ENCODE measurements at regions not wholly inside any gene's neighbourhood (a gene's known extent, or its start where the extent isn't known, plus 50 kb on each side); places are given as distances from the start of the nearest gene placed in this dataset.

DNA sequence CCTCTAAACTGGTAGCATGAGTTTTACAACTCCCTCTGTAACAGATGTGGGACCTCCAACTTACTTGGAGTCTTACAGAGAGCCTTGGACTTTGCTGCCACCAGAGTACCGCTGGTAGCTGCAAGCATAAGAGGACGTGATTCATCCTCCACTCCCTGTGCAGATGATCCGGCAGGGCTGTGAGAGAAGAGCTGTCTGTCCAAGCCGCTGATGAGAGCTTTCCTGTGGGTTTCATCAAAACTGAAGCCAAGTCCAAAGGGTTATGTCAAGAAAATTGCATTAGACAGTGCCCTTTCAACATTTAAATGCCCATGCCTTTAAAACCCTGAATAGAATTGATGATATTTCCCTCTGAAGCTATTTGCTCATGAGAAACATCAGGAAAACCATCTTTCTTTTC, 85.8 kb downstream of the LLPH start:
- Histone ChIP-seq H3K4me3 (ENCODE audit: control insufficient read depth in 1 of 7, extremely low read depth in 1 of 7, insufficient read depth in 4 of 7, low read depth in 2 of 7, low read length in 6 of 7) (no peak overlapping the region), H3K36me3 (ENCODE audit: control insufficient read depth in 4 of 4, insufficient read depth in 4 of 4, low read length in 3 of 4) (no peaks in the 10 kb centered on the region), H3K27ac (ENCODE audit: insufficient read depth in 1 of 2, low read depth in 1 of 2, low read length in 2 of 2, poor library complexity in 1 of 2, severe bottlenecking in 2 of 2) (no peak overlapping the region), H3K27me3 (replicated peaks in 2 of 5; ENCODE audit: control insufficient read depth in 4 of 5, insufficient read depth in 5 of 5, low read length in 4 of 5) (no peaks in the 10 kb centered on the region), H3K9me3 (ENCODE audit: control extremely low read depth in 1 of 5, control insufficient read depth in 4 of 5, insufficient read depth in 2 of 5, low read depth in 1 of 5, low read length in 4 of 5) (no peaks in the 10 kb centered on the region), H3K4me1 (ENCODE audit: control extremely low read depth in 1 of 4, control insufficient read depth in 4 of 4, insufficient read depth in 4 of 4, low read length in 3 of 4) (peaks cover 0 to 4% (median 0%) of the 10 kb centered on the region in 4 experiments)
- WGBS (ENCODE audit: insufficient coverage): 97% methylated on average over 4 of the region's 4 CpGs
- POLR2A ChIA-PET: no interaction called here
- CTCF ChIA-PET: interaction anchor here (0.7 kb wide), 1 partner anchor 9 kb away, joined by 4 read pairs; no protein-coding TSS in a partner anchor
- no peak for DNase-seq

DNA sequence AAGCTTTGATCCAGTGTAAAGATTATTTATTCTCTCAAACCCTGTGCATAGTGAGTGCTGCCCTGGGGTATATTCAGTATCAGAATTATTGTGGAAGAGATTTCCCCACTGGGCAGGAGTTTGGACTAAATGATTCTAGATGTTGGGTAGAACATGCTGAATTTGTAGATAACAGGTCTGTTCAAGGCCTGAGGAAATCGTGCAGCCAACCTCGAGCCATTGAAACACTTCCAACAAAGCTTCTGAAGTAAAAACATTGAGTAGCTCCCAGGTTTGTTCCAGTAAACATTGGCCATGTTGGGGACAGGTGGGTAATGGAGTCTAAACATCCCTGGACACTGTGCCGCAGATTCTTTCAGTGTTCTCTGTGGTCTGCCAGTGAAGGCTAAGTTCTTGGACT, 87.5 kb downstream of the LLPH start:
- 70% methylated on average over 2 of the region's 3 CpGs for WGBS (ENCODE audit: insufficient coverage)
- ChIA-PET POLR2A (no interaction called here), CTCF (interaction anchor here (1.0 kb wide), 1 partner anchor 20 kb away, joined by 3 read pairs; no protein-coding TSS in a partner anchor)
- Histone ChIP-seq H3K27ac (ENCODE audit: insufficient read depth in 1 of 2, low read depth in 1 of 2, low read length in 2 of 2, poor library complexity in 1 of 2, severe bottlenecking in 2 of 2) (no peak overlapping the region), H3K36me3 (ENCODE audit: control insufficient read depth in 4 of 4, insufficient read depth in 4 of 4, low read length in 3 of 4) (no peaks in the 10 kb centered on the region), H3K4me1 (ENCODE audit: control extremely low read depth in 1 of 4, control insufficient read depth in 4 of 4, insufficient read depth in 4 of 4, low read length in 3 of 4) (peaks cover 0 to 4% (median 0%) of the 10 kb centered on the region in 4 experiments), H3K27me3 (replicated peaks in 2 of 5; ENCODE audit: control insufficient read depth in 4 of 5, insufficient read depth in 5 of 5, low read length in 4 of 5) (no peaks in the 10 kb centered on the region), H3K9me3 (ENCODE audit: control extremely low read depth in 1 of 5, control insufficient read depth in 4 of 5, insufficient read depth in 2 of 5, low read depth in 1 of 5, low read length in 4 of 5) (no peaks in the 10 kb centered on the region), H3K4me3 (ENCODE audit: control insufficient read depth in 1 of 7, extremely low read depth in 1 of 7, insufficient read depth in 4 of 7, low read depth in 2 of 7, low read length in 6 of 7) (no peak overlapping the region)
- no peak for DNase-seq

DNA sequence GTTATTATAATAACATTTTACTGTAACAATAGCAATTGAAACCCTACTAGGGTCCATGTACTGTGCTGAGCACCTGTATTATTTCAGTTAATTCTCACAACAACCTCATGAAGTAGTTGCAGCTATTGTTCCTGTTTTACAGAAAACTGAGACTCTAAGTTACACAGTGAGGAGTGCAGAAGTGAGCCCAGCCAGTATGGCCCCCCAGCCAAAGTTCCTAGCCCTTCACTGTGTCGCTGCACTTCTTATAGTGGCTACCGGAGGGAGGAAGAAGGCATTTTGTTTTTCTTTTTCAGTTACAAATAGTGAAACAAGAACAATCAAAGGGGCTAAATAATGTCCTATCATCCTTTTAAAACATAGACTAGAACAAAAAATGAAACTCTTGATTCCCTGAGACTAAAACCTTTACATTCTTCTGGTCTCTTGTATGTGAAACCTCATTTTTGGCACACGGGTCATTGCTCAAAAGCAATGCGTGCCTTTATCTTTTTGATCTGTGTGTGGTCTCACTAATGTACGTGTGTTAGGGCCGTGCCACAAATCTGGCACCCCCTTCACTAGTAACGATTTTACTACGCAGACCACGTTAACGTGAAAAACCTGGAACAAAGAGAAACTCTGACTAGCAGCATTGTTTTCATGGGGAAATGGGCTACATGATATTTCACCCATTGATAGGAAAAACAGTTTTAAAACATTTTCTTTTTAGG, 88.7 kb downstream of the LLPH start:
- no peaks in the 10 kb centered on the region for H3K36me3 ChIP-seq (ENCODE audit: control insufficient read depth in 4 of 4, insufficient read depth in 4 of 4, low read length in 3 of 4)
- no peak overlapping the region for H3K27ac ChIP-seq (ENCODE audit: insufficient read depth in 1 of 2, low read depth in 1 of 2, low read length in 2 of 2, poor library complexity in 1 of 2, severe bottlenecking in 2 of 2)
- H3K9me3 ChIP-seq (ENCODE audit: control extremely low read depth in 1 of 5, control insufficient read depth in 4 of 5, insufficient read depth in 2 of 5, low read depth in 1 of 5, low read length in 4 of 5): no peaks in the 10 kb centered on the region
- H3K4me1 ChIP-seq (ENCODE audit: control extremely low read depth in 1 of 4, control insufficient read depth in 4 of 4, insufficient read depth in 4 of 4, low read length in 3 of 4): peaks cover 0 to 4% (median 0%) of the 10 kb centered on the region in 4 experiments
- DNase-seq: no peak
- no peak overlapping the region for H3K4me3 ChIP-seq (ENCODE audit: control insufficient read depth in 1 of 7, extremely low read depth in 1 of 7, insufficient read depth in 4 of 7, low read depth in 2 of 7, low read length in 6 of 7)
- ChIA-PET POLR2A (interaction anchor here (0.6 kb wide), 1 partner anchor 737 kb away, joined by 3 read pairs; no protein-coding TSS in a partner anchor), CTCF (no interaction called here)
- WGBS (ENCODE audit: insufficient coverage): 94% methylated on average over 6 of the region's 10 CpGs
- no peaks in the 10 kb centered on the region for H3K27me3 ChIP-seq (replicated peaks in 2 of 5; ENCODE audit: control insufficient read depth in 4 of 5, insufficient read depth in 5 of 5, low read length in 4 of 5)

DNA sequence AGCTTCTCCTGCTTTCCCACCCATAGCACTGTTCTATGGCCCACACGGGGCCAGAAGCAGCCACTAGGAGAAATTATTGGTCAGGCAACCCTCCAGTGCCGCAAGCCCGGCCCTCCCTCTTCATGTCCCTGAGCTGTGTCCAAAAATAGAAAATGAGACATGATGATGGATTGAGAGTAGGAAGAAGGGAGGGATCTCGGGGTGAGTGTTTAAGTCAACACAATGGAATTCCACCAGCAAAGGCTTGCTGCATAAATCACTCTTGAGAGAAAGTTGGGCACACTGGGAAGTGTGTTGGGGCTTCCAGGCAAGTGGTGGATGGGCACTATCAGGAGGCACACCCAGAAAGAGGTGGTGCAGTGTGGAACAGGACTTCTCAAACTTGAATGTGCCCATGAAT, 94.2 kb downstream of the LLPH start:
- H3K9me3 ChIP-seq (ENCODE audit: control extremely low read depth in 1 of 5, control insufficient read depth in 4 of 5, insufficient read depth in 2 of 5, low read depth in 1 of 5, low read length in 4 of 5): no peaks in the 10 kb centered on the region
- H3K4me3 ChIP-seq (ENCODE audit: control insufficient read depth in 1 of 7, extremely low read depth in 1 of 7, insufficient read depth in 4 of 7, low read depth in 2 of 7, low read length in 6 of 7): no peak overlapping the region
- ChIA-PET CTCF (interaction anchor here (0.9 to 2.0 kb wide), 17 partner anchors 8 to 730 kb away, joined by 3 to 9 read pairs (median 3); no protein-coding TSS in a partner anchor), POLR2A (no interaction called here)
- peaks cover 0 to 5% (median 1%) of the 10 kb centered on the region in 4 experiments for H3K4me1 ChIP-seq (ENCODE audit: control extremely low read depth in 1 of 4, control insufficient read depth in 4 of 4, insufficient read depth in 4 of 4, low read length in 3 of 4)
- H3K36me3 ChIP-seq (ENCODE audit: control insufficient read depth in 4 of 4, insufficient read depth in 4 of 4, low read length in 3 of 4): no peaks in the 10 kb centered on the region
- H3K27me3 ChIP-seq (replicated peaks in 2 of 5; ENCODE audit: control insufficient read depth in 4 of 5, insufficient read depth in 5 of 5, low read length in 4 of 5): no peaks in the 10 kb centered on the region
- WGBS (ENCODE audit: insufficient coverage): 91% methylated on average over 4 of the region's 4 CpGs
- DNase-seq: no peak
- H3K27ac ChIP-seq (ENCODE audit: insufficient read depth in 1 of 2, low read depth in 1 of 2, low read length in 2 of 2, poor library complexity in 1 of 2, severe bottlenecking in 2 of 2): no peak overlapping the region

DNA sequence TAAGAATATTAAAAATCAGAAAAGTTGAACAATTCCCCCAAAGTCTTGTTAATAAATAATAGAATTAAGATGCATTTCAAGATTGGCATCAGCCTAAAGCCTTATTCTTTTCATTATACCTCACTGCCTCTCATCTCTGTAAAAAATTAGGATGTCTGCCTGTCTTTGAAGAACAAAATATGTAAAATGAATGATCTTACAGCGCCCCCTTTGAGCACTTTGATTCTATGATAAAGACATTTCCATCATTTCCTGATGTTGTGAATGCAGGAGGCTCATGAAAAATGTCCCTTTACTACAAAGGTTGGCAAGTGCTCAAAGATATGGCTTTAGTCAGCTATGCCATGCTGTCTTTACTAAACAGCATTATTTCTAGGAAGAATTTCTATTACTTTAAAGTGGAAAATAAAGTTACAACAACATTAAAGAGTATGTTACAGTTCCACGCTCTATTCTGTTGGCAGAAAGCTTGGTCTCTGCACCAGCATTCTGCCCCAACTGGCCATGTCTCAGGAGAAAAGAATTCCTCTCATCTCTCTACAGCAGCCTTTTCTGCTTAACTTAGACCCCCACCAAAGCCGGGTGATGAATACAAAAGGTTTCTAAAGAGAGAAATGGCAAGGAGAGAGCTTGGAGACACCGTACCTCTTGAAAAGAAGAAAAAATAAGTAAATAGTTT, 95.1 kb downstream of the LLPH start:
- H3K27ac ChIP-seq (ENCODE audit: insufficient read depth in 1 of 2, low read depth in 1 of 2, low read length in 2 of 2, poor library complexity in 1 of 2, severe bottlenecking in 2 of 2): no peak overlapping the region
- peak; percentile 73 to 83 (median 76) for DNase-seq
- POLR2A ChIA-PET: no interaction called here
- no peaks in the 10 kb centered on the region for H3K27me3 ChIP-seq (replicated peaks in 2 of 5; ENCODE audit: control insufficient read depth in 4 of 5, insufficient read depth in 5 of 5, low read length in 4 of 5)
- 100% methylated on average over 1 of the region's 4 CpGs for WGBS (ENCODE audit: insufficient coverage)
- no peak overlapping the region for H3K4me3 ChIP-seq (ENCODE audit: control insufficient read depth in 1 of 7, extremely low read depth in 1 of 7, insufficient read depth in 4 of 7, low read depth in 2 of 7, low read length in 6 of 7)
- no peaks in the 10 kb centered on the region for H3K36me3 ChIP-seq (ENCODE audit: control insufficient read depth in 4 of 4, insufficient read depth in 4 of 4, low read length in 3 of 4)
- CTCF ChIA-PET: interaction anchor here (0.7 to 2.0 kb wide), 16 partner anchors 9 to 729 kb away, joined by 3 to 9 read pairs (median 3); no protein-coding TSS in a partner anchor
- H3K9me3 ChIP-seq (ENCODE audit: control extremely low read depth in 1 of 5, control insufficient read depth in 4 of 5, insufficient read depth in 2 of 5, low read depth in 1 of 5, low read length in 4 of 5): no peaks in the 10 kb centered on the region
- peaks cover 0 to 10% (median 5%) of the 10 kb centered on the region in 4 experiments for H3K4me1 ChIP-seq (ENCODE audit: control extremely low read depth in 1 of 4, control insufficient read depth in 4 of 4, insufficient read depth in 4 of 4, low read length in 3 of 4)

DNA sequence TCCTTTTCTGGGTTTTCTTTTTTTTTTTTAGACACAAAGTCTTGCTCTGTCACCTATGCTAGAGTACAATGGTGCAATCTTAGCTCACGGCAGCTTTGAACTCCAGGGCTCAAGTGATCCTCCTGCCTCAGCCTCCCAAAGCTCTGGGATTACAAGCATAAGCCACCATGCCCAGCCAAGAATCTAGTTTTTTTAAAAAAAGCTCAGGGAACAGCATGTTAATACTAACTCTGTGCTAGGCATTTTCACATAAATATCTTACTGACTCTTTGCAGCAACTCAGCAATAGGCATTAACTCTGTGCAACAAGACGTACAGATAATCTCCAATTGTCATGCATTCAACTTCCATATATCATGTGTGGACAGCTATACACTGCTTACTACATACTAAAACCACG, 97.4 kb downstream of the LLPH start:
- Histone ChIP-seq H3K27me3 (replicated peaks in 2 of 5; ENCODE audit: control insufficient read depth in 4 of 5, insufficient read depth in 5 of 5, low read length in 4 of 5) (no peaks in the 10 kb centered on the region), H3K36me3 (ENCODE audit: control insufficient read depth in 4 of 4, insufficient read depth in 4 of 4, low read length in 3 of 4) (no peaks in the 10 kb centered on the region), H3K4me3 (ENCODE audit: control insufficient read depth in 1 of 7, extremely low read depth in 1 of 7, insufficient read depth in 4 of 7, low read depth in 2 of 7, low read length in 6 of 7) (no peak overlapping the region), H3K4me1 (ENCODE audit: control extremely low read depth in 1 of 4, control insufficient read depth in 4 of 4, insufficient read depth in 4 of 4, low read length in 3 of 4) (peaks cover 0 to 6% (median 5%) of the 10 kb centered on the region in 4 experiments), H3K27ac (ENCODE audit: insufficient read depth in 1 of 2, low read depth in 1 of 2, low read length in 2 of 2, poor library complexity in 1 of 2, severe bottlenecking in 2 of 2) (no peak overlapping the region), H3K9me3 (ENCODE audit: control extremely low read depth in 1 of 5, control insufficient read depth in 4 of 5, insufficient read depth in 2 of 5, low read depth in 1 of 5, low read length in 4 of 5) (no peaks in the 10 kb centered on the region)
- DNase-seq: no peak
- 100% methylated on average over 3 of the region's 3 CpGs for WGBS (ENCODE audit: insufficient coverage)
- POLR2A ChIA-PET: no interaction called here
- CTCF ChIA-PET: interaction anchor here (0.6 to 1.5 kb wide), 4 partner anchors 14 to 476 kb away, joined by 3 to 4 read pairs (median 3); no protein-coding TSS in a partner anchor

DNA sequence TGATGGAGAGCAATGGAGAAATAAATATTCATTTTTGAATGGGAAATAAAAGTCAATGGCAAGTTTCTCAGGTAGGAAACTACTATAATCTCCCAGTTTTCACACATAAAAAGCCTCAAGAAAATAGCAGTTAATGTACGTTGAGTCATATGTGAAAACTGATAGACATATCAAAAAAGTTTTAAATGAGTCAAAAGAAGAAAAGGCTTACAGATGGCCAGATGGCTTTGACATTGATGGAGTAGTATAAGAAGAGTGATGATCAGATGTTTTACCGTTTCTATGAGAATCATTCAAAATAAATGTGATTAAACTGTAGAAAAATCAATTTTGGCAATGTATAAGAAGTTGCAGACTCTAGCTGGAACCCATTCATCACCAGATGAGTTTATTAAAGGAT, 97.8 kb downstream of the LLPH start:
- H3K27ac ChIP-seq (ENCODE audit: insufficient read depth in 1 of 2, low read depth in 1 of 2, low read length in 2 of 2, poor library complexity in 1 of 2, severe bottlenecking in 2 of 2): no peak overlapping the region
- H3K9me3 ChIP-seq (ENCODE audit: control extremely low read depth in 1 of 5, control insufficient read depth in 4 of 5, insufficient read depth in 2 of 5, low read depth in 1 of 5, low read length in 4 of 5): no peaks in the 10 kb centered on the region
- no peaks in the 10 kb centered on the region for H3K27me3 ChIP-seq (replicated peaks in 2 of 5; ENCODE audit: control insufficient read depth in 4 of 5, insufficient read depth in 5 of 5, low read length in 4 of 5)
- 100% methylated on average over 1 of the region's 2 CpGs for WGBS (ENCODE audit: insufficient coverage)
- H3K36me3 ChIP-seq (ENCODE audit: control insufficient read depth in 4 of 4, insufficient read depth in 4 of 4, low read length in 3 of 4): no peaks in the 10 kb centered on the region
- H3K4me3 ChIP-seq (ENCODE audit: control insufficient read depth in 1 of 7, extremely low read depth in 1 of 7, insufficient read depth in 4 of 7, low read depth in 2 of 7, low read length in 6 of 7): no peak overlapping the region
- ChIA-PET CTCF (interaction anchor here (0.6 to 1.5 kb wide), 4 partner anchors 13 to 476 kb away, joined by 3 to 4 read pairs (median 3); no protein-coding TSS in a partner anchor), POLR2A (no interaction called here)
- H3K4me1 ChIP-seq (ENCODE audit: control extremely low read depth in 1 of 4, control insufficient read depth in 4 of 4, insufficient read depth in 4 of 4, low read length in 3 of 4): peaks cover 0 to 6% (median 5%) of the 10 kb centered on the region in 4 experiments
- DNase-seq: no peak

Data from common myeloid progenitor, CD34-positive (primary cell).